GM12878 (cell line): ENCODE measurements at regions not wholly inside any gene's neighbourhood (a gene's known extent, or its start where the extent isn't known, plus 50 kb on each side); places are given as distances from the start of the nearest gene placed in this dataset.

Experiments used
- ATAC-seq: fragments of 200-7000 bp; cut with Tn5 transposase; 3 replicates; pipeline ENCODE4 v1.9.1; 2020; ENCODE audit warnings: mild to moderate bottlenecking, moderate library complexity
- BruUV-seq: library from RNA; stranded (reverse); fragments of 400-500 nt; replicated peaks from 2 replicates; lab custom pipeline; 2021; lab: Mats Ljungman, UMichigan
- CTCF ChIA-PET: fragments of 300-600 bp; sonication (Branson Sonifier 250); formaldehyde crosslinking; extraction: SDS; loops from one replicate; lab custom pipeline; 2021; ENCODE audit warnings: inconsistent platforms; lab: Yijun Ruan, JAX
- POLR2A ChIA-PET: fragments of 350-600 bp; formaldehyde crosslinking; extraction: SDS; loops from one replicate; lab custom pipeline; 2021; ENCODE audit warnings: inconsistent platforms; lab: Charles Lee
- RAD21 ChIA-PET: fragments of 300-600 bp; sonication (Branson Sonifier 250); formaldehyde crosslinking; loops from one replicate; lab custom pipeline; 2023; ENCODE audit warnings: antibody characterized with exemption; ENCODE audit not compliant: unreplicated experiment; lab: Charles Lee
- SMC1A ChIA-PET: fragments of 300-600 bp; sonication (Branson Sonifier 250); formaldehyde crosslinking; loops from one replicate; lab custom pipeline; 2023; ENCODE audit not compliant: unreplicated experiment, uncharacterized antibody; lab: Charles Lee
- DNase-seq: peaks from one replicate; pipeline ENCODE4 v3.0.0-alpha.2; 2011; ENCODE audit warnings: low read depth, low spot score
- FAIRE-seq: peaks from 3 replicates; lab custom pipeline; 2011; peaks lifted over from hg19 to GRCh38; lab: Jason Lieb, UNC
- H2AFZ ChIP-seq: 2 replicates; pipeline ENCODE4 v1.6.0; 2011; ENCODE audit warnings: low read depth, low read length, control low read depth; ENCODE audit not compliant: control insufficient read depth
- H3K27ac ChIP-seq: 2 replicates; pipeline ENCODE4 v1.5.1; 2011; ENCODE audit warnings: control low read depth; ENCODE audit not compliant: control insufficient read depth, insufficient read depth
- H3K27me3 ChIP-seq, 2 experiments: replicated peaks in 1 of 2; 2 replicates each; pipeline versions ENCODE4 v1.6.0 to v1.6.1; 2011; ENCODE audit warnings: low read length in 1 of 2; ENCODE audit not compliant: control insufficient read depth in 2 of 2, insufficient read depth in 2 of 2
- H3K36me3 ChIP-seq, 2 experiments: 2 replicates each; pipeline ENCODE4 v1.5.1; 2011; ENCODE audit warnings: low read length in 1 of 2; ENCODE audit not compliant: control insufficient read depth in 2 of 2, insufficient read depth in 2 of 2
- H3K4me1 ChIP-seq: 2 replicates; pipeline ENCODE4 v1.6.1; 2011; ENCODE audit warnings: mild to moderate bottlenecking, low read length, moderate library complexity, mixed read lengths; ENCODE audit not compliant: control insufficient read depth, insufficient read depth
- H3K4me2 ChIP-seq: 2 replicates; pipeline ENCODE4 v1.6.0; 2011; ENCODE audit warnings: control low read depth; ENCODE audit not compliant: control insufficient read depth, insufficient read depth
- H3K4me3 ChIP-seq: fragments of 200-600 bp; sonication (generic); 2 replicates; pipeline ENCODE4 v1.5.1; 2016
- H3K79me2 ChIP-seq: 2 replicates; pipeline ENCODE4 v1.6.0; 2011; ENCODE audit warnings: low read length; ENCODE audit not compliant: control insufficient read depth, insufficient read depth
- H3K9ac ChIP-seq: 2 replicates; pipeline ENCODE4 v1.8.0; 2011; ENCODE audit warnings: low read length, control low read depth, mixed read lengths; ENCODE audit not compliant: control insufficient read depth, insufficient read depth
- H3K9me3 ChIP-seq: replicated peaks from 3 replicates; pipeline ENCODE4 v1.5.1; 2011; ENCODE audit warnings: mild to moderate bottlenecking, low read length; ENCODE audit not compliant: control insufficient read depth, insufficient read depth
- H4K20me1 ChIP-seq: 2 replicates; pipeline ENCODE4 v1.6.0; 2011; ENCODE audit not compliant: control insufficient read depth, insufficient read depth
- ATF7 ChIP-seq: fragments of 450-650 bp; IDR thresholded peaks from 2 replicates; pipeline ENCODE4 v1.6.1; 2016; ENCODE audit warnings: low read depth, mild to moderate bottlenecking
- ESRRA ChIP-seq: IDR thresholded peaks from 2 replicates; pipeline ENCODE4 v1.6.1; 2012; ENCODE audit warnings: mild to moderate bottlenecking, low read length, improper control_type of control experiment
- HCFC1 ChIP-seq: fragments of 150-350 bp; IDR thresholded peaks from 2 replicates; pipeline ENCODE4 v1.6.1; 2014; ENCODE audit warnings: low read length
- KLF5 ChIP-seq: fragments of 450-650 bp; IDR thresholded peaks from 2 replicates; pipeline ENCODE4 v1.6.1; 2014; ENCODE audit warnings: mild to moderate bottlenecking; ENCODE audit not compliant: partially characterized antibody
- NFYA ChIP-seq: IDR thresholded peaks from 2 replicates; pipeline ENCODE4 v1.6.1; 2011; ENCODE audit warnings: low read depth, mild to moderate bottlenecking, low read length, improper control_type of control experiment, borderline replicate concordance
- RUNX3 ChIP-seq: IDR thresholded peaks from 2 replicates; pipeline ENCODE4 v1.6.1; 2012; ENCODE audit warnings: low read length, inconsistent platforms
- SMAD5 ChIP-seq: IDR thresholded peaks from 2 replicates; pipeline ENCODE4 v1.6.1; 2016; ENCODE audit warnings: antibody characterized with exemption, low read depth
- TCF12 ChIP-seq: IDR thresholded peaks from 2 replicates; pipeline ENCODE4 v1.6.1; 2011; ENCODE audit warnings: low read depth, mild to moderate bottlenecking, low read length
- YBX1 ChIP-seq: fragments of 450-650 bp; IDR thresholded peaks from 2 replicates; pipeline ENCODE4 v1.6.1; 2016; ENCODE audit warnings: antibody characterized with exemption
- WGBS: methylation state at CpG from one replicate; pipeline ENCODE4 v1.1.6; 2016; ENCODE audit warnings: low lambda C conversion rate; ENCODE audit not compliant: insufficient replicate concordance, insufficient coverage; ENCODE audit errors: missing lambda C conversion rate; 5-methylcytosine and 5-hydroxymethylcytosine counted together
- in situ Hi-C: fragments of 300-500 bp; cut with MboI; formaldehyde crosslinking; loops from 9 replicates; pipeline ENCODE4 v1.14.3; 2018; ENCODE audit warnings: mixed read lengths
- intact Hi-C: fragments of 100-400 bp; cut with micrococcal nuclease; formaldehyde crosslinking; loops from one replicate; pipeline ENCODE4 v1.14.2; 2022; ENCODE audit not compliant: unreplicated experiment
- TF ChIP-seq, protein P1 (sequence below): fragments of 450-650 bp; formaldehyde crosslinking; IDR thresholded peaks from 2 replicates; pipeline ENCODE4 v1.4.0; 2020; ENCODE audit warnings: mild to moderate bottlenecking, moderate library complexity
- TF ChIP-seq, protein P2 (sequence below): fragments of 450-650 bp; IDR thresholded peaks from 2 replicates; pipeline ENCODE4 v1.6.1; 2014; ENCODE audit warnings: mild to moderate bottlenecking
- TF ChIP-seq, protein P3 (sequence below): IDR thresholded peaks from 2 replicates; pipeline ENCODE4 v1.6.1; 2011; ENCODE audit warnings: mild to moderate bottlenecking, low read depth, low read length, moderate library complexity; ENCODE audit not compliant: insufficient replicate concordance

DNA sequence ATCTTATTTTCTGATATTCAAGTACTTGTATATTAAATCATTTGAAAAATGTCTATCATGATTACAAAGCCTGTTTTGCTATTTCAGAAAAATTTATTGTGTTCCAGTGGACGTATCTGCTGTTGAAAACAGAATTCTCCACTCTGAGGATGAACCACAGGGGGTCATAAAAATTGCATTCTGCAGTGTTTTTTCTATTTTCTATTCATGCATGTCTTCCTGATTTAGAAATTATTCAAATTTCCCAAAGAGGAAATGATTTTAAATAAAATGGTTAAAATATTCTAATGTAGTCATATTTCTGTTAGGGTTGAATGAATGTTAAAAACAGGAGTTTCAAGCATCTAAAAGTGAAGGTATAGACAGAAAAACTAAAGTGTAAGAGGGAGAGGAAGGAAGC is 111.5 kb upstream of the ANKRD55 start:
- ATAC-seq (no peak), FAIRE-seq (no peak), DNase-seq (no peak)
- BruUV-seq = no TSS peak
- 0% methylated on average over 1 of the region's 1 CpG for WGBS
- Histone ChIP-seq H3K9ac (no peak overlapping the region), H3K9me3 (no peaks in the 10 kb centered on the region; the same call in 2 of the 3 replicates), H3K27me3 (no peaks in the 10 kb centered on the region), H3K4me3 (no peak overlapping the region), H3K36me3 (no peaks in the 10 kb centered on the region), H3K27ac (no peak overlapping the region), H3K79me2 (no peaks in the 10 kb centered on the region), H2AFZ (no peak overlapping the region), H4K20me1 (no peaks in the 10 kb centered on the region), H3K4me1 (no peaks in the 10 kb centered on the region), H3K4me2 (no peak overlapping the region)
- intact Hi-C loops = no loop called here
- ChIA-PET RAD21 (no interaction called here), SMC1A (interaction anchor here (1.5 kb wide), 1 partner anchor 99 kb away, joined by 4 read pairs; no protein-coding TSS in a partner anchor), CTCF (no interaction called here), POLR2A (no interaction called here)
- TF ChIP-seq, protein P1, sequence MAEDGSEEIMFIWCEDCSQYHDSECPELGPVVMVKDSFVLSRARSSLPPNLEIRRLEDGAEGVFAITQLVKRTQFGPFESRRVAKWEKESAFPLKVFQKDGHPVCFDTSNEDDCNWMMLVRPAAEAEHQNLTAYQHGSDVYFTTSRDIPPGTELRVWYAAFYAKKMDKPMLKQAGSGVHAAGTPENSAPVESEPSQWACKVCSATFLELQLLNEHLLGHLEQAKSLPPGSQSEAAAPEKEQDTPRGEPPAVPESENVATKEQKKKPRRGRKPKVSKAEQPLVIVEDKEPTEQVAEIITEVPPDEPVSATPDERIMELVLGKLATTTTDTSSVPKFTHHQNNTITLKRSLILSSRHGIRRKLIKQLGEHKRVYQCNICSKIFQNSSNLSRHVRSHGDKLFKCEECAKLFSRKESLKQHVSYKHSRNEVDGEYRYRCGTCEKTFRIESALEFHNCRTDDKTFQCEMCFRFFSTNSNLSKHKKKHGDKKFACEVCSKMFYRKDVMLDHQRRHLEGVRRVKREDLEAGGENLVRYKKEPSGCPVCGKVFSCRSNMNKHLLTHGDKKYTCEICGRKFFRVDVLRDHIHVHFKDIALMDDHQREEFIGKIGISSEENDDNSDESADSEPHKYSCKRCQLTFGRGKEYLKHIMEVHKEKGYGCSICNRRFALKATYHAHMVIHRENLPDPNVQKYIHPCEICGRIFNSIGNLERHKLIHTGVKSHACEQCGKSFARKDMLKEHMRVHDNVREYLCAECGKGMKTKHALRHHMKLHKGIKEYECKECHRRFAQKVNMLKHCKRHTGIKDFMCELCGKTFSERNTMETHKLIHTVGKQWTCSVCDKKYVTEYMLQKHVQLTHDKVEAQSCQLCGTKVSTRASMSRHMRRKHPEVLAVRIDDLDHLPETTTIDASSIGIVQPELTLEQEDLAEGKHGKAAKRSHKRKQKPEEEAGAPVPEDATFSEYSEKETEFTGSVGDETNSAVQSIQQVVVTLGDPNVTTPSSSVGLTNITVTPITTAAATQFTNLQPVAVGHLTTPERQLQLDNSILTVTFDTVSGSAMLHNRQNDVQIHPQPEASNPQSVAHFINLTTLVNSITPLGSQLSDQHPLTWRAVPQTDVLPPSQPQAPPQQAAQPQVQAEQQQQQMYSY (CRISPR knock-in tag) = no peak
- no peak for TF ChIP-seq KLF5
- no peak for TF ChIP-seq SMAD5
- in situ Hi-C loops = no loop called here

DNA sequence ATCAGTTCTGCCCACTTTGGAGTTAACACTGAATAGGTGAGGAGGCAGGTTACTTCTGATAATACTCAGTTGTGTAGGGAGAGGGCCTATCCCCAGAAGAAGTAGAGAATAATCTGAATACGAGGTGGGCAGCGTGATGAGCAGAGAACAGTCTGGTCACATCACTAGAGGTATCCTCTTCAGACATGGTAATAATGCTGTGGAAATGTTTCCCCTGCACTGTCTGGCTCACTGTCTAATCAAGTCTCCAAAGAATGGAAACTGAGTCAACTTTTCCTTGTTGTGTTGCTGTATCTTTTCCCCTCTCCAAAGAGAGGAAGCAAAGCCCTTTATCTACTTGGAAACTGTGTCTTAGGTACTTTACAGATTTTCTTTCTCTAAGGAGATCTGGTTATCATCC is 110.9 kb upstream of the ANKRD55 start:
- WGBS = 54% methylated on average over 2 of the region's 2 CpGs
- POLR2A ChIA-PET = no interaction called here
- no peak for FAIRE-seq
- TF ChIP-seq, protein P2, sequence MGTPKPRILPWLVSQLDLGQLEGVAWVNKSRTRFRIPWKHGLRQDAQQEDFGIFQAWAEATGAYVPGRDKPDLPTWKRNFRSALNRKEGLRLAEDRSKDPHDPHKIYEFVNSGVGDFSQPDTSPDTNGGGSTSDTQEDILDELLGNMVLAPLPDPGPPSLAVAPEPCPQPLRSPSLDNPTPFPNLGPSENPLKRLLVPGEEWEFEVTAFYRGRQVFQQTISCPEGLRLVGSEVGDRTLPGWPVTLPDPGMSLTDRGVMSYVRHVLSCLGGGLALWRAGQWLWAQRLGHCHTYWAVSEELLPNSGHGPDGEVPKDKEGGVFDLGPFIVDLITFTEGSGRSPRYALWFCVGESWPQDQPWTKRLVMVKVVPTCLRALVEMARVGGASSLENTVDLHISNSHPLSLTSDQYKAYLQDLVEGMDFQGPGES = no peak
- TF ChIP-seq, protein P3, sequence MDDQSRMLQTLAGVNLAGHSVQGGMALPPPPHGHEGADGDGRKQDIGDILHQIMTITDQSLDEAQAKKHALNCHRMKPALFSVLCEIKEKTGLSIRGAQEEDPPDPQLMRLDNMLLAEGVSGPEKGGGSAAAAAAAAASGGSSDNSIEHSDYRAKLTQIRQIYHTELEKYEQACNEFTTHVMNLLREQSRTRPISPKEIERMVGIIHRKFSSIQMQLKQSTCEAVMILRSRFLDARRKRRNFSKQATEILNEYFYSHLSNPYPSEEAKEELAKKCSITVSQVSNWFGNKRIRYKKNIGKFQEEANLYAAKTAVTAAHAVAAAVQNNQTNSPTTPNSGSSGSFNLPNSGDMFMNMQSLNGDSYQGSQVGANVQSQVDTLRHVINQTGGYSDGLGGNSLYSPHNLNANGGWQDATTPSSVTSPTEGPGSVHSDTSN = no peak
- TF ChIP-seq KLF5 = no peak
- no peak for TF ChIP-seq ESRRA
- no peak for TF ChIP-seq HCFC1
- no peak for TF ChIP-seq SMAD5
- TF ChIP-seq ATF7 = no peak
- no peak for TF ChIP-seq YBX1
- no peak for TF ChIP-seq RUNX3
- TF ChIP-seq TCF12 = no peak
- TF ChIP-seq NFYA = no peak

More for the DNA sequence above, 110.9 kb upstream of the ANKRD55 start:
- no peaks in the 10 kb centered on the region for H3K36me3 ChIP-seq
- no peaks in the 10 kb centered on the region; the same call in 2 of the 3 replicates for H3K9me3 ChIP-seq
- H3K79me2 ChIP-seq = no peaks in the 10 kb centered on the region
- H3K4me1 ChIP-seq = no peaks in the 10 kb centered on the region
- no peaks in the 10 kb centered on the region for H4K20me1 ChIP-seq
- no peaks in the 10 kb centered on the region for H3K27me3 ChIP-seq
- H3K27ac ChIP-seq = no peak overlapping the region
- ChIA-PET RAD21 (no interaction called here), SMC1A (interaction anchor here (1.3 kb wide), 1 partner anchor 177 kb away, joined by 3 read pairs; no protein-coding TSS in a partner anchor), CTCF (interaction anchor here (1.9 kb wide), 1 partner anchor 30 kb away, joined by 5 read pairs; no protein-coding TSS in a partner anchor)
- DNase-seq (no peak), ATAC-seq (no peak)
- in situ Hi-C loops (no loop called here), intact Hi-C loops (no loop called here)
- H3K4me3 ChIP-seq = no peak overlapping the region
- no TSS peak for BruUV-seq
- no peak overlapping the region for H3K9ac ChIP-seq
- no peak overlapping the region for H2AFZ ChIP-seq
- no peak overlapping the region for H3K4me2 ChIP-seq
